ENCODE measurements at regions not wholly inside any gene's neighbourhood (a gene's known extent, or its start where the extent isn't known, plus 50 kb on each side); places are given as distances from the start of the nearest gene placed in this dataset.
A peak's percentile ranks its signal among the peaks of the same experiment; 100 is the strongest.

- no peak for DNase-seq (ENCODE audit: low read depth, low spot score)
Measured at GRCh38 chr16:64468515-64469090, 653.3 kb downstream of the CDH11 start.

GRCh38 chr16:64459821-64460220 lies 662.0 kb downstream of the CDH11 start:
- DNase-seq (ENCODE audit: low read depth, low spot score): no peak

GRCh38 chr16:64459402-64459801 lies 662.5 kb downstream of the CDH11 start:
- no peak for DNase-seq (ENCODE audit: low read depth, low spot score)

- no peak for DNase-seq (ENCODE audit: low read depth, low spot score)
Measured at GRCh38 chr16:64455275-64455674, 666.6 kb downstream of the CDH11 start.

GRCh38 chr16:64453646-64454045 lies 668.2 kb downstream of the CDH11 start:
- DNase-seq (ENCODE audit: low read depth, low spot score): no peak

GRCh38 chr16:64452446-64452845 lies 669.4 kb downstream of the CDH11 start:
- DNase-seq (ENCODE audit: low read depth, low spot score): no peak

GRCh38 chr16:64450177-64450576 lies 671.7 kb downstream of the CDH11 start:
- no peak for DNase-seq (ENCODE audit: low read depth, low spot score)

GRCh38 chr16:64449506-64449905 lies 672.4 kb downstream of the CDH11 start:
- DNase-seq (ENCODE audit: low read depth, low spot score): no peak

GRCh38 chr16:64445649-64446048 lies 676.2 kb downstream of the CDH11 start:
- DNase-seq (ENCODE audit: low read depth, low spot score): no peak

- no peak for DNase-seq (ENCODE audit: low read depth, low spot score)
Measured at GRCh38 chr16:64445245-64445644, 676.6 kb downstream of the CDH11 start.

GRCh38 chr16:64440421-64440831 lies 681.4 kb downstream of the CDH11 start:
- no peak for DNase-seq (ENCODE audit: low read depth, low spot score)

- no peak for DNase-seq (ENCODE audit: low read depth, low spot score)
Measured at GRCh38 chr16:64440005-64440404, 681.9 kb downstream of the CDH11 start.

- DNase-seq (ENCODE audit: low read depth, low spot score): peak; percentile 67
Measured at GRCh38 chr16:64437706-64438324, 684.0 kb downstream of the CDH11 start.

GRCh38 chr16:64434526-64435069 lies 687.3 kb downstream of the CDH11 start:
- DNase-seq (ENCODE audit: low read depth, low spot score): peak; percentile 41

GRCh38 chr16:64428463-64429113 lies 693.3 kb downstream of the CDH11 start:
- DNase-seq (ENCODE audit: low read depth, low spot score): no peak

GRCh38 chr16:64426131-64426666 lies 695.7 kb downstream of the CDH11 start:
- no peak for DNase-seq (ENCODE audit: low read depth, low spot score)

GRCh38 chr16:64425381-64425780 lies 696.5 kb downstream of the CDH11 start:
- no peak for DNase-seq (ENCODE audit: low read depth, low spot score)

GRCh38 chr16:64422259-64422658 lies 699.6 kb downstream of the CDH11 start:
- no peak for DNase-seq (ENCODE audit: low read depth, low spot score)

- no peak for DNase-seq (ENCODE audit: low read depth, low spot score)
Measured at GRCh38 chr16:64421515-64421914, 700.3 kb downstream of the CDH11 start.

GRCh38 chr16:64419832-64420231 lies 702.0 kb downstream of the CDH11 start:
- DNase-seq (ENCODE audit: low read depth, low spot score): no peak

GRCh38 chr16:64417711-64418227 lies 704.1 kb downstream of the CDH11 start:
- no peak for DNase-seq (ENCODE audit: low read depth, low spot score)

GRCh38 chr16:64416216-64417005 lies 705.5 kb downstream of the CDH11 start:
- DNase-seq (ENCODE audit: low read depth, low spot score): no peak

Measured in ELF-1 (cell line).